ENCODE measurements at regions not wholly inside any gene's neighbourhood (a gene's known extent, or its start where the extent isn't known, plus 50 kb on each side); places are given as distances from the start of the nearest gene placed in this dataset.

- no peak for DNase-seq
These were observed 89.5 kb upstream of the OTX2 start for GRCh38 chr14:56899829-56900228.

- no peak for DNase-seq
These were observed 86.6 kb upstream of the OTX2 start for GRCh38 chr14:56896922-56897321.

- DNase-seq, result no peak
These were observed 86.0 kb upstream of the OTX2 start for GRCh38 chr14:56896231-56896630.

GRCh38 chr14:56895154-56895553, 84.9 kb upstream of the OTX2 start:
- no peak for DNase-seq

- DNase-seq, result no peak
These were observed 84.3 kb upstream of the OTX2 start for GRCh38 chr14:56894591-56894991.

- DNase-seq, result no peak
These were observed 82.7 kb upstream of the OTX2 start for GRCh38 chr14:56892959-56893358.

- DNase-seq, result no peak
These were observed 80.9 kb upstream of the OTX2 start for GRCh38 chr14:56891226-56891625.

GRCh38 chr14:56889705-56890104, 79.4 kb upstream of the OTX2 start:
- no peak for DNase-seq

- DNase-seq, result no peak
These were observed 78.0 kb upstream of the OTX2 start for GRCh38 chr14:56888274-56888673.

GRCh38 chr14:56887216-56887615, 76.9 kb upstream of the OTX2 start:
- no peak for DNase-seq

- DNase-seq, result no peak
These were observed 76.3 kb upstream of the OTX2 start for GRCh38 chr14:56886471-56887062.

- DNase-seq, result no peak
These were observed 75.5 kb upstream of the OTX2 start for GRCh38 chr14:56885825-56886224.

- DNase-seq, result no peak
These were observed 74.3 kb upstream of the OTX2 start for GRCh38 chr14:56884617-56885016.

- DNase-seq, result no peak
These were observed 70.9 kb upstream of the OTX2 start for GRCh38 chr14:56881181-56881580.

GRCh38 chr14:56878766-56879165, 68.5 kb upstream of the OTX2 start:
- no peak for DNase-seq

- no peak for DNase-seq
These were observed 64.9 kb upstream of the OTX2 start for GRCh38 chr14:56875104-56875675.

- DNase-seq, result no peak
These were observed 64.1 kb upstream of the OTX2 start for GRCh38 chr14:56874375-56874774.

GRCh38 chr14:56870336-56870735, 60.1 kb upstream of the OTX2 start:
- no peak for DNase-seq

- no peak for DNase-seq
These were observed 58.4 kb upstream of the OTX2 start for GRCh38 chr14:56868660-56869059.

GRCh38 chr14:56862836-56863235, 52.6 kb upstream of the OTX2 start:
- DNase-seq, result no peak

GRCh38 chr14:56860441-56860840, 50.2 kb upstream of the OTX2 start:
- DNase-seq, result no peak
